VCaP (cell line): ENCODE measurements at regions not wholly inside any gene's neighbourhood (a gene's known extent, or its start where the extent isn't known, plus 50 kb on each side); places are given as distances from the start of the nearest gene placed in this dataset.

ENCODE experiments used
- H3K27ac ChIP-seq: fragments of 450-650 bp; 2 replicates; pipeline ENCODE4 v1.5.1; 2017
- TF ChIP-seq, protein P1 (sequence below): fragments of 450-650 bp; conservative IDR thresholded peaks from 2 replicates; pipeline ENCODE4 v1.5.1; 2017; ENCODE audit warnings: mild to moderate bottlenecking, moderate library complexity

DNA sequence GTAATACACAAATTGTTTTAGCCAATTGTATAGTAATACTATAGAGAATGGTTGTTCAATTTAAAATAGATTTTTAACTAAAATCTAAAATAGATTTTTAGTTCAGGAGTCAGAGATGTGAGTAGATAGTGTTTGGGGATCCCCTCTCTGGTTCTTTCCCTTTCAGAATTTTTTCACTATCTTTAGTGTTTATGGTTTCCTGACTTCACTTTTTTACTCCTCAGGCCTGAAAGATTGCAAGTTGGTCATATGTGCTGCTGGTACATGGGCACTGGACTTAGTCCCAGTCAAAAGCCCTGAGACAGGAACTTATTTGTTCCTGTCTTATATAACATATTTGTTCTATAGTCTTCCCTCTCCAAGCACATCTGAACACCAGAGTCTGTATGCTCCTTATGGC, 96.8 kb upstream of the ATP1B1 start:
- no peak overlapping the region for H3K27ac ChIP-seq
- TF ChIP-seq, protein P1, sequence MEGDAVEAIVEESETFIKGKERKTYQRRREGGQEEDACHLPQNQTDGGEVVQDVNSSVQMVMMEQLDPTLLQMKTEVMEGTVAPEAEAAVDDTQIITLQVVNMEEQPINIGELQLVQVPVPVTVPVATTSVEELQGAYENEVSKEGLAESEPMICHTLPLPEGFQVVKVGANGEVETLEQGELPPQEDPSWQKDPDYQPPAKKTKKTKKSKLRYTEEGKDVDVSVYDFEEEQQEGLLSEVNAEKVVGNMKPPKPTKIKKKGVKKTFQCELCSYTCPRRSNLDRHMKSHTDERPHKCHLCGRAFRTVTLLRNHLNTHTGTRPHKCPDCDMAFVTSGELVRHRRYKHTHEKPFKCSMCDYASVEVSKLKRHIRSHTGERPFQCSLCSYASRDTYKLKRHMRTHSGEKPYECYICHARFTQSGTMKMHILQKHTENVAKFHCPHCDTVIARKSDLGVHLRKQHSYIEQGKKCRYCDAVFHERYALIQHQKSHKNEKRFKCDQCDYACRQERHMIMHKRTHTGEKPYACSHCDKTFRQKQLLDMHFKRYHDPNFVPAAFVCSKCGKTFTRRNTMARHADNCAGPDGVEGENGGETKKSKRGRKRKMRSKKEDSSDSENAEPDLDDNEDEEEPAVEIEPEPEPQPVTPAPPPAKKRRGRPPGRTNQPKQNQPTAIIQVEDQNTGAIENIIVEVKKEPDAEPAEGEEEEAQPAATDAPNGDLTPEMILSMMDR: no peak

- TF ChIP-seq, protein P1: no peak
These were observed 94.1 kb upstream of the ATP1B1 start for GRCh38 chr1:169012416-169012815.

GRCh38 chr1:169013821-169014220, 92.7 kb upstream of the ATP1B1 start:
- TF ChIP-seq, protein P1: no peak
- no peak overlapping the region for H3K27ac ChIP-seq

More at GRCh38 chr1:169012416-169012815, 94.1 kb upstream of the ATP1B1 start:
- H3K27ac ChIP-seq: no peak overlapping the region

- TF ChIP-seq, protein P1: no peak
- H3K27ac ChIP-seq: no peak overlapping the region
These were observed 91.0 kb upstream of the ATP1B1 start for GRCh38 chr1:169015464-169015863.

- TF ChIP-seq, protein P1: no peak
- H3K27ac ChIP-seq: no peak overlapping the region
These were observed 87.7 kb upstream of the ATP1B1 start for GRCh38 chr1:169018751-169019150.

DNA sequence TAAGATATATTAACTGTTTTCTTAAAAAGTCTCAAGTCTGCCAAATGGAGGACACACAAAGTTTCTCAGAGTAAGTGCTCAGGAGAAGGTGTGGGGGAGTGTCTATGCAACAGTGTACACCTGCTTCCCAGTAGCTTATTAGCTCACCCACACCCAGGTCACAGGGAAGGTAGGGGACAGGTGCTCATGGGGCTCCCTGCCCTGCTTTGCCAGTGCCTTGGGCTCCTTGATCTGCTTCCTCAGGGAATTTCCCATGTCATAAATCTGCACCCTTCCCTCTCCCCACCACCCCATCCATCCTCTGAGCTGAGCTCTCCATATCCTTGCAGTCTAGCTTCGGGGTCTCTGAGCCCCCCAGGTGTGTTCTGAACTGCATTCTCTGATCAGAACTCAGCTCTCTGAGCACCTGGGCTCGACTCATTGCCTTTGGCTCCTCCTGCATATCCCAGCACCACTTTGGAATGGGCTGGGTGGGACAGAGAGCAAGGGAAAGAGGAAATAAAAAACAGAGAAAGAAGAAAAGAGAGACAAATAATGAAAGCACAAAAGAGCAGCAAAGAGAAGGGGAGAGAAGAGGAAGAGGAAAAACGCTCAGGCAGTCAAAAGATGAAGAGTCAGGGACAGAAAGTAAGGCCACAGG, 87.0 kb upstream of the ATP1B1 start:
- TF ChIP-seq, protein P1: no peak
- H3K27ac ChIP-seq: no peak overlapping the region

DNA sequence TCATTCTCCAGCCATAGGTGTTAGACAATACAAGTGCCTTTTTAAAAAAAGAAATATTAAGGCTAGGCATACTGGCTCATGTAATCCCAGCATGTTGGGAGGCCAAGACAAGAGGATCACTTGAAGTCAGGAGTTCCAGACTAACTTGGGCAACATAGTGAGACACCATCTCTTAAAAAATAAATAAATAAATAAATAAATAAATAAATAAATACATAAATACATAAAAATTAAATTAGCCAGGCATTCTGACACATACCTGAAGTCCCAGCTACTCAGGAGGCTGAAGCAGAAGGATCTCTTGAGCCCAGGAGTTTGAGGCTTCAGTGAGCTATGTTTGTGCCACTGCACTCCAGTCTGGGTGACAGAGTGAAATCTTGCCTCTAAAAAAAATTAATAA, 85.8 kb upstream of the ATP1B1 start:
- H3K27ac ChIP-seq: no peak overlapping the region
- TF ChIP-seq, protein P1: no peak
